ENCODE measurements at regions not wholly inside any gene's neighbourhood (a gene's known extent, or its start where the extent isn't known, plus 50 kb on each side); places are given as distances from the start of the nearest gene placed in this dataset.

- no peak for TF ChIP-seq ZFX (IDR thresholded peaks at IDR 0.05; ENCODE audit: borderline replicate concordance)
- TF ChIP-seq, protein P1, sequence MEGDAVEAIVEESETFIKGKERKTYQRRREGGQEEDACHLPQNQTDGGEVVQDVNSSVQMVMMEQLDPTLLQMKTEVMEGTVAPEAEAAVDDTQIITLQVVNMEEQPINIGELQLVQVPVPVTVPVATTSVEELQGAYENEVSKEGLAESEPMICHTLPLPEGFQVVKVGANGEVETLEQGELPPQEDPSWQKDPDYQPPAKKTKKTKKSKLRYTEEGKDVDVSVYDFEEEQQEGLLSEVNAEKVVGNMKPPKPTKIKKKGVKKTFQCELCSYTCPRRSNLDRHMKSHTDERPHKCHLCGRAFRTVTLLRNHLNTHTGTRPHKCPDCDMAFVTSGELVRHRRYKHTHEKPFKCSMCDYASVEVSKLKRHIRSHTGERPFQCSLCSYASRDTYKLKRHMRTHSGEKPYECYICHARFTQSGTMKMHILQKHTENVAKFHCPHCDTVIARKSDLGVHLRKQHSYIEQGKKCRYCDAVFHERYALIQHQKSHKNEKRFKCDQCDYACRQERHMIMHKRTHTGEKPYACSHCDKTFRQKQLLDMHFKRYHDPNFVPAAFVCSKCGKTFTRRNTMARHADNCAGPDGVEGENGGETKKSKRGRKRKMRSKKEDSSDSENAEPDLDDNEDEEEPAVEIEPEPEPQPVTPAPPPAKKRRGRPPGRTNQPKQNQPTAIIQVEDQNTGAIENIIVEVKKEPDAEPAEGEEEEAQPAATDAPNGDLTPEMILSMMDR (IDR thresholded peaks at IDR 0.05), result no peak
- H3K27ac ChIP-seq, result no peak overlapping the region
These were observed 51.6 kb upstream of the ELL2 start for GRCh38 chr5:96013254-96013653.

GRCh38 chr5:96012399-96012798 lies 50.7 kb upstream of the ELL2 start:
- no peak for TF ChIP-seq ZFX (IDR thresholded peaks at IDR 0.05; ENCODE audit: borderline replicate concordance)
- TF ChIP-seq, protein P1 (IDR thresholded peaks at IDR 0.05), result no peak
- H3K27ac ChIP-seq, result no peak overlapping the region
